ENCODE measurements at regions not wholly inside any gene's neighbourhood (a gene's known extent, or its start where the extent isn't known, plus 50 kb on each side); places are given as distances from the start of the nearest gene placed in this dataset.

GRCh38 chr6:33875696-33876095 is 71.9 kb upstream of the MLN start:
- DNase-seq (ENCODE audit: low spot score in 2 of 2), result no peak
- Histone ChIP-seq H3K27ac (no peak overlapping the region), H3K9me3 (no peaks in the 10 kb centered on the region), H3K4me1 (no peaks in the 10 kb centered on the region), H3K36me3 (no peaks in the 10 kb centered on the region), H3K4me3 (no peak overlapping the region), H3K27me3 (peaks cover 0 to 7% of the 10 kb centered on the region in 2 donors)
- 81 to 85% methylated on average over 5 of the region's 5 CpGs for WGBS, 2 donors
- no peak for TF ChIP-seq POLR2A (IDR thresholded peaks at IDR 0.05)
- no peak for TF ChIP-seq EP300 (IDR thresholded peaks at IDR 0.05)
- no peak for TF ChIP-seq CTCF (IDR thresholded peaks at IDR 0.05)

- DNase-seq (ENCODE audit: low spot score in 2 of 2), result no peak
- TF ChIP-seq CTCF (IDR thresholded peaks at IDR 0.05) (no peak), EP300 (IDR thresholded peaks at IDR 0.05) (no peak), POLR2A (IDR thresholded peaks at IDR 0.05) (no peak)
- Histone ChIP-seq H3K36me3 (no peaks in the 10 kb centered on the region), H3K4me3 (no peak overlapping the region), H3K27ac (no peak overlapping the region), H3K27me3 (peaks cover 0 to 10% of the 10 kb centered on the region in 2 donors), H3K9me3 (no peaks in the 10 kb centered on the region), H3K4me1 (no peaks in the 10 kb centered on the region)
- WGBS, 2 donors, result 61 to 62% methylated on average over 6 of the region's 6 CpGs
These were observed 71.4 kb upstream of the MLN start for GRCh38 chr6:33875141-33875581.

GRCh38 chr6:33874136-33874760 is 70.4 kb upstream of the MLN start:
- Histone ChIP-seq H3K4me1 (no peaks in the 10 kb centered on the region), H3K9me3 (no peaks in the 10 kb centered on the region), H3K27me3 (peaks cover 0 to 12% of the 10 kb centered on the region in 2 donors), H3K36me3 (no peaks in the 10 kb centered on the region), H3K27ac (no peak overlapping the region), H3K4me3 (no peak overlapping the region)
- no peak for DNase-seq (ENCODE audit: low spot score in 2 of 2)
- TF ChIP-seq CTCF (IDR thresholded peaks at IDR 0.05), result no peak
- TF ChIP-seq EP300 (IDR thresholded peaks at IDR 0.05), result no peak
- TF ChIP-seq POLR2A (IDR thresholded peaks at IDR 0.05), result no peak
- 87 to 90% methylated on average over 17 of the region's 17 CpGs for WGBS, 2 donors

- no peaks in the 10 kb centered on the region for H3K36me3 ChIP-seq
- no peak for DNase-seq (ENCODE audit: low spot score in 2 of 2)
- H3K4me1 ChIP-seq, result no peaks in the 10 kb centered on the region
- no peaks in the 10 kb centered on the region for H3K9me3 ChIP-seq
- TF ChIP-seq POLR2A (IDR thresholded peaks at IDR 0.05), result no peak
- TF ChIP-seq CTCF (IDR thresholded peaks at IDR 0.05), result no peak
- TF ChIP-seq EP300 (IDR thresholded peaks at IDR 0.05), result no peak
- peaks cover 0 to 12% of the 10 kb centered on the region in 2 donors for H3K27me3 ChIP-seq
- 75 to 79% methylated on average over 7 of the region's 7 CpGs for WGBS, 2 donors
- no peak overlapping the region for H3K27ac ChIP-seq
- H3K4me3 ChIP-seq, result no peak overlapping the region
These were observed 69.0 kb upstream of the MLN start for GRCh38 chr6:33872761-33873160.

GRCh38 chr6:33869826-33870423 is 66.1 kb upstream of the MLN start:
- Histone ChIP-seq H3K27me3 (peaks cover 0 to 9% of the 10 kb centered on the region in 2 donors), H3K4me3 (no peak overlapping the region), H3K9me3 (peaks cover 0 to 3% (median 0%) of the 10 kb centered on the region in 4 donors), H3K36me3 (no peaks in the 10 kb centered on the region), H3K27ac (no peak overlapping the region), H3K4me1 (no peaks in the 10 kb centered on the region)
- 42 to 49% methylated on average over 11 of the region's 11 CpGs for WGBS, 2 donors
- TF ChIP-seq EP300 (IDR thresholded peaks at IDR 0.05), result no peak
- no peak for TF ChIP-seq POLR2A (IDR thresholded peaks at IDR 0.05)
- TF ChIP-seq CTCF (IDR thresholded peaks at IDR 0.05), result no peak
- DNase-seq (ENCODE audit: low spot score in 2 of 2), result no peak

All from tibial nerve (tissue), 4 donors.